Tibial nerve (tissue), 4 donors: ENCODE measurements at regions not wholly inside any gene's neighbourhood (a gene's known extent, or its start where the extent isn't known, plus 50 kb on each side); places are given as distances from the start of the nearest gene placed in this dataset.
"Not testable (repeated sequence)": the region's sequence is repeated elsewhere in the genome, so short reads cannot be mapped to it uniquely, and the experiment has no call there.

Experiments used
- DNase-seq, 2 donors: peaks; one replicate each; pipeline ENCODE4 v3.0.0-alpha.2; 2019; ENCODE audit warnings: low spot score in 2 of 2
- H3K27ac ChIP-seq, 4 donors: fragments of 200-600 bp; sonication (generic) in 3 of 4; one replicate each; pipeline ENCODE4 v1.5.1; 2017 to 2019; ENCODE audit warnings: mild to moderate bottlenecking in 1 of 4
- H3K27me3 ChIP-seq, 2 donors: fragments of 200-600 bp; sonication (generic) in 1 of 2; one replicate each; pipeline versions ENCODE4 v1.5.1 to v1.6.0; 2017 to 2019
- H3K36me3 ChIP-seq, 3 donors: fragments of 200-600 bp; sonication (generic); one replicate each; pipeline ENCODE4 v1.5.1; 2018 to 2019
- H3K4me1 ChIP-seq, 4 donors: fragments of 200-600 bp; sonication (generic) in 3 of 4; one replicate each; pipeline ENCODE4 v1.5.1; 2017 to 2019
- H3K4me3 ChIP-seq, 4 donors: fragments of 200-600 bp; sonication (generic) in 3 of 4; one replicate each; pipeline ENCODE4 v1.5.1; 2017 to 2019; ENCODE audit warnings: mild to moderate bottlenecking in 1 of 4, moderate library complexity in 1 of 4
- H3K9me3 ChIP-seq, 4 donors: fragments of 200-600 bp; sonication (generic) in 3 of 4; one replicate each; pipeline ENCODE4 v1.5.1; 2017 to 2019
- EP300 ChIP-seq, 2 donors: sonication (generic); formaldehyde crosslinking; IDR thresholded peaks; one replicate each; pipeline ENCODE4 v1.6.1; 2017; ENCODE audit warnings: antibody characterized with exemption in 2 of 2, mild to moderate bottlenecking in 1 of 2
- POLR2A ChIP-seq, 2 donors: fragments of 450-650 bp; IDR thresholded peaks; one replicate each; pipeline ENCODE4 v1.6.1; 2017; ENCODE audit warnings: antibody characterized with exemption in 2 of 2, mild to moderate bottlenecking in 2 of 2, moderate library complexity in 2 of 2
- WGBS, 2 donors: methylation state at CpG; one replicate each; pipeline ENCODE4 v1.1.5; 2018; 5-methylcytosine and 5-hydroxymethylcytosine counted together
- TF ChIP-seq, protein P1 (sequence below), 5 experiments: fragments of 200-600 bp in 3 of 5; fragments of 450-650 bp in 2 of 5; sonication (generic) in 3 of 5; IDR thresholded peaks; one replicate each; pipeline ENCODE4 v1.5.1; 2016 to 2019; ENCODE audit warnings: antibody characterized with exemption in 5 of 5, mild to moderate bottlenecking in 3 of 5, moderate library complexity in 2 of 5

DNA sequence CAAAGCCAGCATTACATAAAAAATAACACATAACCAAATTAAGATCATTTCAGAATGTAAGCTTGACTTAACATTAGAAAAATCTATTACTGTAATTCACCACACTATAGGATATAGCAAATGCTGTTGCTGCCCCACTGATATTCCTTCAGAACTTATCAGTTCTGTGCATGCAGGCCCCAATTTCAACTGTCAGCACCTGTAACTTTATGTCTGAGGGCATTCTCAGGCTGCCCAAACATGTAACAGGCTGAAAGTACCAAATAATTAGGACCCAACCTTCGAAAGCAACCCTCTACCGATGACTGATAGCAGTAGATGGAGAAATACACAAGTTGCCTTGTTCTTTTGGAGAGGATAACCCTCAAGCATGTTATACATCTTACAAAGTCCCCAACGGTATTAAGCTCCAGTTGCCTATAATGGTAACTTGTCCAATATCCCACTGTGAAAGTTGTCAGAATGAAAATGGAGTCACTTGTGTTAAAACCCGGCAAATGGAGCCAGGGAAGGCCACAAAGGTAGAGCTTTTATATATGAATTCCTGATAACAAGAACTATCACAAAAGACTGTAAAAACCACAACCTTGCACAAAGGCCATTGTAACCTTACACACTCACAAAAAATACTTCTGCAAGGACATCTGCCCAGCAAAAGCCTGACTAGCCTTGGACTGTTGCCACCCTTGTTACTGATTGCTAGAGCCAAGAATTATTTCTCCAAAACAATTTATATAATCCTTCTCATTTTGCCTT is 66.9 kb upstream of the ZNF746 start:
- 92 to 98% methylated on average over 4 of the region's 4 CpGs for WGBS, 2 donors
- H3K4me3 ChIP-seq, result no peak overlapping the region
- no peaks in the 10 kb centered on the region for H3K27me3 ChIP-seq

DNA sequence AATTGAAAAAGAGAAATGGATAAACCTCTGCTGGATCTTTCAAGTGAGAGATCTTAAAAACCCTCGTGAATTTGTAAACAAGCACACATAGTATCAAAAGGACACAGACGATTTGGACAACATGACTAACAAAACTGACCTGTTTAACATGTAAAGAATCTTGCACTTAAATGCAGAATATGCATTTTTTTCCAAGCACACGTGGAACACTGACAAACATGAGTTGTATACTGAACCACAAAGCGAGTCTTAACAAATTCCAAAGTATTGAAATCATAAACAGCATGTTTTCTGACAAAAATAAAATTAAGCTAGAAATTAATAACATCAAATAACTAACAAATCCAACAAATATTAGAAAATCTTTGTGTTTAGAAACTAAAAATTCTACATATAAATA is 65.0 kb upstream of the ZNF746 start:
- Histone ChIP-seq H3K27ac (no peak overlapping the region), H3K9me3 (peaks cover 0 to 19% (median 4%) of the 10 kb centered on the region in 4 donors), H3K27me3 (no peaks in the 10 kb centered on the region), H3K4me1 (no peaks in the 10 kb centered on the region), H3K4me3 (no peak overlapping the region), H3K36me3 (peaks cover 0 to 60% (median 0%) of the 10 kb centered on the region in 3 donors)
- TF ChIP-seq POLR2A (IDR thresholded peaks at IDR 0.05) (no peak), EP300 (IDR thresholded peaks at IDR 0.05) (no peak)
- TF ChIP-seq, protein P1, sequence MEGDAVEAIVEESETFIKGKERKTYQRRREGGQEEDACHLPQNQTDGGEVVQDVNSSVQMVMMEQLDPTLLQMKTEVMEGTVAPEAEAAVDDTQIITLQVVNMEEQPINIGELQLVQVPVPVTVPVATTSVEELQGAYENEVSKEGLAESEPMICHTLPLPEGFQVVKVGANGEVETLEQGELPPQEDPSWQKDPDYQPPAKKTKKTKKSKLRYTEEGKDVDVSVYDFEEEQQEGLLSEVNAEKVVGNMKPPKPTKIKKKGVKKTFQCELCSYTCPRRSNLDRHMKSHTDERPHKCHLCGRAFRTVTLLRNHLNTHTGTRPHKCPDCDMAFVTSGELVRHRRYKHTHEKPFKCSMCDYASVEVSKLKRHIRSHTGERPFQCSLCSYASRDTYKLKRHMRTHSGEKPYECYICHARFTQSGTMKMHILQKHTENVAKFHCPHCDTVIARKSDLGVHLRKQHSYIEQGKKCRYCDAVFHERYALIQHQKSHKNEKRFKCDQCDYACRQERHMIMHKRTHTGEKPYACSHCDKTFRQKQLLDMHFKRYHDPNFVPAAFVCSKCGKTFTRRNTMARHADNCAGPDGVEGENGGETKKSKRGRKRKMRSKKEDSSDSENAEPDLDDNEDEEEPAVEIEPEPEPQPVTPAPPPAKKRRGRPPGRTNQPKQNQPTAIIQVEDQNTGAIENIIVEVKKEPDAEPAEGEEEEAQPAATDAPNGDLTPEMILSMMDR (IDR thresholded peaks at IDR 0.05), result no peak
- no peak for DNase-seq
- 63 to 64% methylated on average over 4 of the region's 4 CpGs for WGBS, 2 donors

More for the DNA sequence above, 66.9 kb upstream of the ZNF746 start:
- Histone ChIP-seq H3K9me3 (peaks cover 0 to 31% (median 8%) of the 10 kb centered on the region in 4 donors), H3K4me1 (no peaks in the 10 kb centered on the region), H3K36me3 (peaks cover 0 to 65% (median 0%) of the 10 kb centered on the region in 3 donors), H3K27ac (no peak overlapping the region)
- TF ChIP-seq, protein P1 (IDR thresholded peaks at IDR 0.05), result no peak
- no peak for DNase-seq

DNA sequence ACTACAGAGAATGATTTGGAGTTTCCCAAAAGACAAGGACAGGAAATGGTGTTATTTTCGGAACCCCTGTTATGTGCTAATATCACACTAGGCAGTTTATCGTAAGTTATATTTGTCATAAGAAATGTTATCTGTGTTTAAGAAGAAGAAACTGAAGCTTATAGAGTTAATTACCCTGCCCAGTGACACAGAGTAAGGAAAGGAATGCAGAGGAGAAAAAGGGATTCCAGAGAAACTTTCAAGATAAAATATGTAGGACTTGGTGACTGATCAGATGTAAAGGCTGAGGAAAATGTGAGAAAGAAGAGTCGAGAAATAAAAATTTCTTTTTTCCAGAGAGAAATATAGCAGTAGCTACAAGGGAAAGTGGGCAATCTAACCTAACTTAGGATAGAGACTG is 63.5 kb upstream of the ZNF746 start:
- H3K27me3 ChIP-seq, result no peaks in the 10 kb centered on the region
- H3K9me3 ChIP-seq, result peaks cover 0 to 19% (median 4%) of the 10 kb centered on the region in 4 donors
- H3K4me3 ChIP-seq, result no peak overlapping the region
- no peak for DNase-seq
- H3K27ac ChIP-seq, result no peak overlapping the region
- H3K4me1 ChIP-seq, result no peaks in the 10 kb centered on the region
- TF ChIP-seq, protein P1 (IDR thresholded peaks at IDR 0.05), result no peak
- TF ChIP-seq POLR2A (IDR thresholded peaks at IDR 0.05), result no peak
- TF ChIP-seq EP300 (IDR thresholded peaks at IDR 0.05), result no peak
- H3K36me3 ChIP-seq, result peaks cover 0 to 60% (median 0%) of the 10 kb centered on the region in 3 donors
- 91 to 93% methylated on average over 3 of the region's 3 CpGs for WGBS, 2 donors

DNA sequence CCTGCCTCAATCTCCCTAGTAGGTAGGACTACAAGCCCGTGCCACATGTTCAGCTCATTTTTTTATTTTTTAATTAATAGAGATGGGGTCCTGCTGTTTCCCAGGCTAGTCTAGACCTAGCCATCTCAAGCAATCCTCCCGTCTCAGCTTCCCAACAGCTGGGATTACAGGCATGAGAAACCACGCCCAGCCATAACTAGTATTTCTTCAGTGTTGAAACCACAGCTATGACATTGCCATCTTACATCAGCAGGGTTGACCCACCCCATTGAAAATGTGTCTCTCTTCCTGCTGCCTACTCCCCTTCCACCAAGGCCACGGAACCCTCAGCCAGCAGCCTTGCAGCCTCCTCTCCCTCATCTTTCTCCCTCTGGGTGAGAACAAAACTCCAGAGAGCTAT is 62.1 kb upstream of the ZNF746 start:
- TF ChIP-seq POLR2A (IDR thresholded peaks at IDR 0.05) (no peak), EP300 (IDR thresholded peaks at IDR 0.05) (no peak)
- TF ChIP-seq, protein P1 (IDR thresholded peaks at IDR 0.05), result no peak
- no peak for DNase-seq
- Histone ChIP-seq H3K4me3 (no peak overlapping the region), H3K9me3 (peaks cover 0 to 17% (median 3%) of the 10 kb centered on the region in 4 donors), H3K27me3 (no peaks in the 10 kb centered on the region), H3K27ac (no peak overlapping the region), H3K36me3 (peaks cover 0 to 64% (median 0%) of the 10 kb centered on the region in 3 donors), H3K4me1 (no peaks in the 10 kb centered on the region)
- WGBS, 2 donors, result 91 to 97% methylated on average over 4 of the region's 4 CpGs

DNA sequence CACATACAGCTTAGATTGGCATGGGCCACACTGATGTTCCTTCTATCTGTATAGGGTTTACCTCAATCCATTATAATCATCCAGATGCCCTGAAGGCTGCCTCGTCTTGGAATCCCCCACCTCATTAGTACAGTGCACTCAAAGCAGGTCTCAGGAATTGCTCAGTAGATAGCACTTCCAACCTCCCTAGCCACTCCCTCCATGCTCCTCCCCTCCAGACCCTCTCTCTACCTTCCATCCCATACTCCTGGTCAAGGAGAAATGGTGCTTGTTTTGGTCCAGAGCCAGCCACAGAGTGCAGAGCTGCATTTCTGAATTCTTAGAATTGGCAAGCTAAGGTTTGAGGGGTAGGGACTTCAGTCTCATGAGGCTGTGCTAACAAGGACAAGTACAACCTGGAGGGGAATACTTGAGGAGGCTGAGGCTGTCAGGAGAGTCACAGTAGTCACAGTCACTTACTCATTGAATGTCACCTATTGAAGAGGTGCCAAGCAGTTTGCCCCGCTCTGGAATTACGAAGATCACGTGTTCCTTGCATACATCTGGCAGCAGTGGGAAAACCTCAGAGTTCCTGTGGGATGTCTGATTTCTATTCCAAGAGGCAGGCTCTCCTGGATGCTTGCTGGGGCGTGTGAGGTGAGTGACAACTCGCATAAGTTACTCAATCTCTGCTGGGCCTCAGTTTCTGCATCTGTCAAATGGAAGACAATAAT is 60.7 kb upstream of the ZNF746 start:
- no peaks in the 10 kb centered on the region for H3K4me1 ChIP-seq
- 94 to 95% methylated on average over 6 of the region's 6 CpGs for WGBS, 2 donors
- H3K27ac ChIP-seq, result no peak overlapping the region
- peaks cover 0 to 3% (median 0%) of the 10 kb centered on the region in 4 donors for H3K9me3 ChIP-seq
- TF ChIP-seq, protein P1 (IDR thresholded peaks at IDR 0.05), result no peak
- TF ChIP-seq EP300 (IDR thresholded peaks at IDR 0.05), result no peak
- no peak for TF ChIP-seq POLR2A (IDR thresholded peaks at IDR 0.05)
- H3K27me3 ChIP-seq, result no peaks in the 10 kb centered on the region
- DNase-seq, result no peak
- no peak overlapping the region for H3K4me3 ChIP-seq
- H3K36me3 ChIP-seq, result peaks cover 0 to 66% (median 0%) of the 10 kb centered on the region in 3 donors

DNA sequence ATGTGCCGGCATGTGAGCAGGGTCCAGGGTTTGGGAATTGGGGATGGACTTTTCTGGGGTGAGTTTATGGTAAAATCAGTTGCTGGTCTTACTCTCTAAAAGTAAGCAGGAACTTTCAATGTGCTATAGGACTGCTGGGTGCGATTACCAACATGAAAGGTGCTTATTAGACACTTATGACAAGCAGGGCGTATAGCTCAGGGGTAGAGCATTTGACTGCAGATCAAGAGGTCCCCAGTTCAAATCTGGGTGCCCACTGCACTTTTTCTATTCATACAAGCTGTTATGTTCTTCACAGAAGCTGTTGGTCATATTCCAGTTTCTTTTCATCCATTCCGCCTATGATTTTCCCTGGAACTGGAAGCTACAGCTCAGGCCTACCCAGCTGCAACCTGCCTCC is 58.9 kb upstream of the ZNF746 start:
- not testable (repeated sequence) for H3K27ac ChIP-seq, H3K27me3 ChIP-seq, DNase-seq, H3K4me3 ChIP-seq, H3K9me3 ChIP-seq, H3K4me1 ChIP-seq
- 92% methylated on average over 4 of the region's 4 CpGs for WGBS, 2 donors
- H3K36me3 ChIP-seq, result peaks cover 0 to 80% (median 6%) of the 10 kb centered on the region in 3 donors

DNA sequence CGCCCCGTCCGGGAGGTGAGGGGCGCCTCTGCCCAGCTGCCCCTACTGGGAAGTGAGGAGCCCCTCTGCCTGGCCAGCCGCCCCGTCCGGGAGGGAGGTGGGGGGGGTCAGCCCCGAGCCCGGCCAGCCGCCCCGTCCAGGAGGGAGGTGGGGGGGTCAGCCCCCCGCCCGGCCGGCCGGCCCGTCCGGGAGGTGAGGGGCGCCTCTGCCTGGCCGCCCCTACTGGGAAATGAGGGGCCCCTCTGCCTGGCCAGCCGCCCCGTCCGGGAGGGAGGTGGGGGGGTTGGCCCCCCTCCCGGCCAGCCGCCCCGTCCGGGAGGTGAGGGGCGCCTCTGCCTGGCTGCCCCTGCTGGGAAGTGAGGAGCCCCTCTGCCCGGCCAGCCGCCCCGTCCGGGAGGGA is 57.2 kb upstream of the ZNF746 start:
- not testable (repeated sequence) for DNase-seq, H3K27ac ChIP-seq, H3K4me3 ChIP-seq, H3K27me3 ChIP-seq, H3K9me3 ChIP-seq, H3K4me1 ChIP-seq
- H3K36me3 ChIP-seq, result peaks cover 0 to 84% (median 6%) of the 10 kb centered on the region in 3 donors
- no CpG with 5 or more reads among the region's 31 CpGs for WGBS, 2 donors
